ENCODE measurements at regions not wholly inside any gene's neighbourhood (a gene's known extent, or its start where the extent isn't known, plus 50 kb on each side); places are given as distances from the start of the nearest gene placed in this dataset.

GRCh38 chr7:348480-348844, 58.5 kb downstream of the FOXL3 start:
- TF ChIP-seq POLR2A (IDR thresholded peaks at IDR 0.05): no peak
- no peak for TF ChIP-seq CTCF (IDR thresholded peaks at IDR 0.05)
